Keratinocyte (primary cell): ENCODE measurements at regions not wholly inside any gene's neighbourhood (a gene's known extent, or its start where the extent isn't known, plus 50 kb on each side); places are given as distances from the start of the nearest gene placed in this dataset.

Experiments
- DNase-seq: peaks from one replicate; pipeline ENCODE4 v3.0.0-alpha.2; 2011; ENCODE audit warnings: low read depth, missing footprints, low spot score
- FAIRE-seq: peaks from 2 replicates; lab custom pipeline; 2011; peaks lifted over from hg19 to GRCh38; lab: Jason Lieb, UNC
- H2AFZ ChIP-seq: 2 replicates; pipeline ENCODE4 v1.6.0; 2012; ENCODE audit warnings: low read length, control low read depth, inconsistent platforms; ENCODE audit not compliant: control insufficient read depth
- H3K27ac ChIP-seq: 2 replicates; pipeline ENCODE4 v1.5.1; 2011; ENCODE audit warnings: low read length; ENCODE audit not compliant: control insufficient read depth, insufficient read depth
- H3K27me3 ChIP-seq: 3 replicates; pipeline ENCODE4 v1.6.0; 2011; ENCODE audit warnings: low read length; ENCODE audit not compliant: control insufficient read depth, insufficient read depth; ENCODE audit errors: extremely low read depth
- H3K36me3 ChIP-seq, 2 experiments: 2 replicates in 1 of 2; 3 replicates in 1 of 2; pipeline ENCODE4 v1.5.1; 2011; ENCODE audit warnings: low read length in 2 of 2, mild to moderate bottlenecking in 1 of 2; ENCODE audit not compliant: control insufficient read depth in 2 of 2, insufficient read depth in 2 of 2; ENCODE audit errors: extremely low read depth in 1 of 2
- H3K4me1 ChIP-seq: 3 replicates; pipeline ENCODE4 v1.5.1; 2011; ENCODE audit warnings: low read length; ENCODE audit not compliant: control insufficient read depth, insufficient read depth; ENCODE audit errors: extremely low read depth
- H3K4me2 ChIP-seq: 3 replicates; pipeline ENCODE4 v1.6.0; 2011; ENCODE audit warnings: low read depth, low read length; ENCODE audit not compliant: control insufficient read depth, insufficient read depth; ENCODE audit errors: extremely low read depth
- H3K4me3 ChIP-seq, 3 experiments: fragments of 200-600 bp in 1 of 3; sonication (generic) in 1 of 3; 2 replicates in 2 of 3; 3 replicates in 1 of 3; pipeline ENCODE4 v1.5.1; 2011 to 2016; ENCODE audit warnings: low read length in 3 of 3, mild to moderate bottlenecking in 3 of 3, control low read depth in 2 of 3, inconsistent platforms in 1 of 3, low read depth in 1 of 3, mixed read lengths in 1 of 3, mixed run types in 1 of 3, moderate library complexity in 1 of 3; ENCODE audit not compliant: control insufficient read depth in 2 of 3, insufficient read depth in 2 of 3; ENCODE audit errors: extremely low read depth in 1 of 3
- H3K79me2 ChIP-seq: 2 replicates; pipeline ENCODE4 v1.6.0; 2012; ENCODE audit warnings: low read length; ENCODE audit not compliant: control insufficient read depth, insufficient read depth
- H3K9ac ChIP-seq: 3 replicates; pipeline ENCODE4 v1.6.0; 2011; ENCODE audit warnings: low read length; ENCODE audit not compliant: control insufficient read depth, insufficient read depth; ENCODE audit errors: extremely low read depth
- H3K9me1 ChIP-seq: 3 replicates; pipeline ENCODE4 v1.6.0; 2011; ENCODE audit warnings: low read length; ENCODE audit not compliant: control insufficient read depth, insufficient read depth; ENCODE audit errors: extremely low read depth
- H3K9me3 ChIP-seq: 2 replicates; pipeline ENCODE4 v1.5.1; 2012; ENCODE audit warnings: low read depth, low read length; ENCODE audit not compliant: control insufficient read depth
- H4K20me1 ChIP-seq: 3 replicates; pipeline ENCODE4 v1.6.0; 2011; ENCODE audit warnings: low read length; ENCODE audit not compliant: control insufficient read depth, insufficient read depth; ENCODE audit errors: extremely low read depth
- EZH2 ChIP-seq: IDR thresholded peaks from one replicate; pipeline ENCODE4 v1.6.1; 2012; ENCODE audit warnings: inconsistent platforms, mild to moderate bottlenecking, low read length, moderate library complexity
- dilution Hi-C: fragments of 300-500 bp; cut with MboI; formaldehyde crosslinking; loops from one replicate; pipeline ENCODE4 v1.7.0; 2020; ENCODE audit warnings: low sequenced_read_pairs; ENCODE audit not compliant: extremely low pct_ligation_motif_present
- TF ChIP-seq, protein P1 (sequence below), 3 experiments: IDR thresholded peaks in 1 of 3; conservative IDR thresholded peaks in 1 of 3; optimal IDR thresholded peaks in 1 of 3; 2 replicates in 2 of 3; 3 replicates in 1 of 3; pipeline versions ENCODE3 to v1.5.1; 2011; ENCODE audit warnings: low read length in 3 of 3, mild to moderate bottlenecking in 3 of 3, moderate library complexity in 2 of 3, control low read depth in 1 of 3, inconsistent platforms in 1 of 3; ENCODE audit not compliant: insufficient read depth in 2 of 3; ENCODE audit errors: extremely low read depth in 1 of 3

GRCh38 chr6:133156689-133157088, 84.5 kb upstream of the EYA4 start:
- dilution Hi-C loops = no loop called here
- no peak overlapping the region for H3K27ac ChIP-seq
- no peak overlapping the region for H2AFZ ChIP-seq

DNA sequence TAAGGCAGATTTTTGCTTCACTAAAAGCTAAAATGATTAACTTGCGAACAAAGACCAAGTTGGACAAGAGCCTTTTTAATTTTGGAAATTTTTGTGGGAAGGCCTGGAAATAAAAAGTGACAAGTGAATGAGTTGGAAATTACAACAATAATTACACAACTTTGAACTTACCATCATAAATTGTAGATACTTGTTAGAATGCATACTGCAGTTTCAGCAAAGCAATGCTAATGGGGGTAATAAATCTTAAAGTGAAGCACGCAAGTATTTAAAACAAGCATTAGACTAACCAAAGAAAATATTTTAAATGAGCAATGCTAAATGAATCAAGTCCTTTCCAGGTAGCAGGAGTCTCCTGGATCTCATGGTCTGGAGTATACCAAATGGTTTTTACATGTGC, 83.2 kb upstream of the EYA4 start:
- H3K9ac ChIP-seq = no peak overlapping the region
- H2AFZ ChIP-seq = no peak overlapping the region
- H3K27ac ChIP-seq = no peak overlapping the region
- H3K4me1 ChIP-seq = no peaks in the 10 kb centered on the region
- H3K9me3 ChIP-seq = no peaks in the 10 kb centered on the region
- FAIRE-seq = no peak
- H3K79me2 ChIP-seq = no peaks in the 10 kb centered on the region
- TF ChIP-seq, protein P1, sequence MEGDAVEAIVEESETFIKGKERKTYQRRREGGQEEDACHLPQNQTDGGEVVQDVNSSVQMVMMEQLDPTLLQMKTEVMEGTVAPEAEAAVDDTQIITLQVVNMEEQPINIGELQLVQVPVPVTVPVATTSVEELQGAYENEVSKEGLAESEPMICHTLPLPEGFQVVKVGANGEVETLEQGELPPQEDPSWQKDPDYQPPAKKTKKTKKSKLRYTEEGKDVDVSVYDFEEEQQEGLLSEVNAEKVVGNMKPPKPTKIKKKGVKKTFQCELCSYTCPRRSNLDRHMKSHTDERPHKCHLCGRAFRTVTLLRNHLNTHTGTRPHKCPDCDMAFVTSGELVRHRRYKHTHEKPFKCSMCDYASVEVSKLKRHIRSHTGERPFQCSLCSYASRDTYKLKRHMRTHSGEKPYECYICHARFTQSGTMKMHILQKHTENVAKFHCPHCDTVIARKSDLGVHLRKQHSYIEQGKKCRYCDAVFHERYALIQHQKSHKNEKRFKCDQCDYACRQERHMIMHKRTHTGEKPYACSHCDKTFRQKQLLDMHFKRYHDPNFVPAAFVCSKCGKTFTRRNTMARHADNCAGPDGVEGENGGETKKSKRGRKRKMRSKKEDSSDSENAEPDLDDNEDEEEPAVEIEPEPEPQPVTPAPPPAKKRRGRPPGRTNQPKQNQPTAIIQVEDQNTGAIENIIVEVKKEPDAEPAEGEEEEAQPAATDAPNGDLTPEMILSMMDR (optimal IDR thresholded peaks at IDR 0.05 in 1 of 3, IDR thresholded peaks at IDR 0.05 in 1 of 3, conservative IDR thresholded peaks at IDR 0.05 in 1 of 3; ENCODE audit: extremely low read depth in 1 of 3, insufficient read depth in 2 of 3, low read length in 3 of 3) = no peak
- no peak for TF ChIP-seq EZH2
- no peak for DNase-seq
- dilution Hi-C loops = no loop called here
- H3K27me3 ChIP-seq = no peaks in the 10 kb centered on the region
- H3K36me3 ChIP-seq = no peaks in the 10 kb centered on the region
- no peak overlapping the region for H3K4me3 ChIP-seq
- H4K20me1 ChIP-seq = no peaks in the 10 kb centered on the region
- no peaks in the 10 kb centered on the region for H3K9me1 ChIP-seq
- no peak overlapping the region for H3K4me2 ChIP-seq

More at GRCh38 chr6:133156689-133157088, 84.5 kb upstream of the EYA4 start:
- Histone ChIP-seq H3K4me2 (no peak overlapping the region), H3K79me2 (no peaks in the 10 kb centered on the region), H4K20me1 (no peaks in the 10 kb centered on the region), H3K27me3 (no peaks in the 10 kb centered on the region), H3K9me1 (no peaks in the 10 kb centered on the region), H3K9ac (no peak overlapping the region), H3K4me1 (no peaks in the 10 kb centered on the region), H3K4me3 (no peak overlapping the region), H3K9me3 (no peaks in the 10 kb centered on the region), H3K36me3 (no peaks in the 10 kb centered on the region)
- TF ChIP-seq, protein P1 (optimal IDR thresholded peaks at IDR 0.05 in 1 of 3, IDR thresholded peaks at IDR 0.05 in 1 of 3, conservative IDR thresholded peaks at IDR 0.05 in 1 of 3; ENCODE audit: extremely low read depth in 1 of 3, insufficient read depth in 2 of 3, low read length in 3 of 3) = no peak
- TF ChIP-seq EZH2 = no peak
- no peak for DNase-seq
- no peak for FAIRE-seq
